ENCODE measurements at regions not wholly inside any gene's neighbourhood (a gene's known extent, or its start where the extent isn't known, plus 50 kb on each side); places are given as distances from the start of the nearest gene placed in this dataset.

GRCh38 chr1:87712261-87713010 is 383.8 kb downstream of the LMO4 start:
- no peak for TF ChIP-seq SMAD1 (IDR thresholded peaks at IDR 0.05; ENCODE audit: low read depth, partially characterized antibody)
- TF ChIP-seq CREB1 (IDR thresholded peaks at IDR 0.05; ENCODE audit: low read depth) = no peak
- no peak for TF ChIP-seq CBFB (IDR thresholded peaks at IDR 0.05; ENCODE audit: low read depth)
- TF ChIP-seq CHD4 (IDR thresholded peaks at IDR 0.05) = no peak
- TF ChIP-seq STAT1 (conservative IDR thresholded peaks at IDR 0.05) = no peak
- TF ChIP-seq IRF5 (IDR thresholded peaks at IDR 0.05; ENCODE audit: borderline replicate concordance) = no peak
- no peak for TF ChIP-seq NR2C1 (IDR thresholded peaks at IDR 0.05)
- TF ChIP-seq RBBP5 (conservative IDR thresholded peaks at IDR 0.05) = no peak
- Histone ChIP-seq H3K9ac (ENCODE audit: control insufficient read depth, insufficient read depth, low read length) (no peak overlapping the region), H3K4me3 (no peak overlapping the region), H3K27ac (ENCODE audit: control insufficient read depth, insufficient read depth) (no peak overlapping the region), H3K4me1 (ENCODE audit: control insufficient read depth, insufficient read depth, low read length) (no peaks in the 10 kb centered on the region), H3K79me2 (ENCODE audit: control insufficient read depth, insufficient read depth, low read length) (no peaks in the 10 kb centered on the region), H3K36me3 (ENCODE audit: control insufficient read depth in 2 of 2, insufficient read depth in 2 of 2, low read length in 1 of 2) (no peaks in the 10 kb centered on the region), H3K27me3 (replicated peaks in 1 of 2; ENCODE audit: control insufficient read depth in 2 of 2, insufficient read depth in 2 of 2, low read length in 1 of 2) (no peaks in the 10 kb centered on the region; a peak in 1 of 4 replicates), H3K9me3 (replicated peaks; ENCODE audit: control insufficient read depth, insufficient read depth, low read length) (no peaks in the 10 kb centered on the region), H2AFZ (ENCODE audit: control insufficient read depth, low read depth, low read length) (no peak overlapping the region), H3K4me2 (ENCODE audit: control insufficient read depth, insufficient read depth) (no peak overlapping the region), H4K20me1 (ENCODE audit: control insufficient read depth, insufficient read depth) (no peaks in the 10 kb centered on the region)
- CTCF ChIA-PET = interaction anchor here (0.9 kb wide), 1 partner anchor 367 kb away, joined by 3 read pairs; no protein-coding TSS in a partner anchor
- in situ Hi-C loops (cut with MboI) = no loop called here
- RAD21 ChIA-PET (ENCODE audit: unreplicated experiment) = no interaction called here
- intact Hi-C loops (cut with micrococcal nuclease; ENCODE audit: unreplicated experiment) = no loop called here
- no peak for FAIRE-seq
- ATAC-seq = no peak
- 42% methylated on average over 2 of the region's 2 CpGs for WGBS (ENCODE audit: insufficient coverage, insufficient replicate concordance, low lambda C conversion rate, missing lambda C conversion rate)
- BruUV-seq (replicated peaks) = no TSS peak
- POLR2A ChIA-PET = no interaction called here
- SMC1A ChIA-PET (ENCODE audit: uncharacterized antibody, unreplicated experiment) = no interaction called here
- DNase-seq (ENCODE audit: low read depth, low spot score) = no peak

All from GM12878 (cell line).